K562 (cell line): ENCODE measurements at regions not wholly inside any gene's neighbourhood (a gene's known extent, or its start where the extent isn't known, plus 50 kb on each side); places are given as distances from the start of the nearest gene placed in this dataset.

ENCODE experiments used
- ATAC-seq: fragments of 200-7000 bp; cut with Tn5 transposase; 3 replicates; pipeline ENCODE4 v1.9.1; 2020; ENCODE audit warnings: moderate library complexity
- BruUV-seq: library from RNA; stranded (reverse); fragments of 400-500 nt; replicated peaks from 2 replicates; lab custom pipeline; 2021; lab: Mats Ljungman, UMichigan
- CTCF ChIA-PET: fragments of 300-600 bp; formaldehyde crosslinking; extraction: SDS; loops from one replicate; lab custom pipeline; 2021; ENCODE audit warnings: low intra/inter-chr PET ratio; lab: Yijun Ruan, JAX
- POLR2A ChIA-PET: fragments of 300-600, 350-650 bp; sonication (Branson Sonifier 250); formaldehyde crosslinking; extraction: SDS; loops from one replicate; lab custom pipeline; 2021; ENCODE audit warnings: antibody characterized with exemption, inconsistent platforms; lab: Yijun Ruan, JAX
- DNase-seq, 4 experiments: peaks; one replicate each; pipeline versions ENCODE4 v3.0.0 to v3.0.0-alpha.2; 2011 to 2018; ENCODE audit warnings: low spot score in 3 of 4, mixed read lengths in 3 of 4; ENCODE audit errors: extremely low read depth in 1 of 4
- FAIRE-seq: peaks from 2 replicates; lab custom pipeline; 2011; peaks lifted over from hg19 to GRCh38; lab: Jason Lieb, UNC
- H2AFZ ChIP-seq: 2 replicates; pipeline ENCODE4 v1.6.0; 2011; ENCODE audit warnings: low read depth, low read length, control low read depth, inconsistent platforms
- H3K27ac ChIP-seq: fragments of 200-600 bp; 3 replicates; pipeline ENCODE4 v1.8.0; 2011; ENCODE audit warnings: low read depth, mild to moderate bottlenecking, control low read depth, inconsistent platforms, low read length, moderate library complexity, mixed read lengths; ENCODE audit errors: extremely low read depth
- H3K27me3 ChIP-seq, 2 experiments: fragments of 300-600 bp in 1 of 2; 2 replicates in 1 of 2; 3 replicates in 1 of 2; pipeline versions ENCODE4 v1.6.0 to v1.8.0; 2011; ENCODE audit warnings: inconsistent platforms in 2 of 2, low read length in 2 of 2, mild to moderate bottlenecking in 1 of 2, mixed read lengths in 1 of 2, moderate library complexity in 1 of 2; ENCODE audit not compliant: control insufficient read depth in 2 of 2, insufficient read depth in 2 of 2
- H3K36me3 ChIP-seq: fragments of 300-600 bp; 3 replicates; pipeline ENCODE4 v1.8.0; 2011; ENCODE audit warnings: mild to moderate bottlenecking, low read length, inconsistent platforms; ENCODE audit not compliant: control insufficient read depth, insufficient read depth
- H3K4me1 ChIP-seq, 2 experiments: fragments of 200-600 bp in 1 of 2; replicated peaks in 1 of 2; 2 replicates in 1 of 2; 3 replicates in 1 of 2; pipeline versions ENCODE4 v1.5.1 to v1.8.0; 2011; ENCODE audit warnings: inconsistent platforms in 2 of 2, low read length in 2 of 2, mild to moderate bottlenecking in 1 of 2, mixed read lengths in 1 of 2, moderate library complexity in 1 of 2; ENCODE audit not compliant: control insufficient read depth in 2 of 2, insufficient read depth in 2 of 2
- H3K4me2 ChIP-seq: 2 replicates; pipeline ENCODE4 v1.6.1; 2011; ENCODE audit warnings: low read length, control low read depth, inconsistent platforms, mixed read lengths; ENCODE audit not compliant: insufficient read depth
- H3K4me3 ChIP-seq: fragments of 200-600 bp; sonication (generic), shearing (Covaris generic); 2 replicates; pipeline ENCODE4 v1.5.1; 2016; ENCODE audit warnings: control low read depth, inconsistent platforms
- H3K79me2 ChIP-seq: fragments of 200-600 bp; 3 replicates; pipeline ENCODE4 v1.8.0; 2011; ENCODE audit warnings: low read length, inconsistent platforms; ENCODE audit not compliant: control insufficient read depth, insufficient read depth
- H3K9ac ChIP-seq, 2 experiments: 2 replicates each; pipeline versions ENCODE4 v1.6.0 to v1.6.1; 2011; ENCODE audit warnings: low read depth in 2 of 2, low read length in 2 of 2, control low read depth in 1 of 2, inconsistent platforms in 1 of 2, mild to moderate bottlenecking in 1 of 2, mixed read lengths in 1 of 2; ENCODE audit not compliant: insufficient read depth in 1 of 2
- H3K9me1 ChIP-seq: one replicate; pipeline ENCODE4 v1.6.0; 2011; ENCODE audit warnings: inconsistent platforms, mild to moderate bottlenecking, low read length, moderate library complexity; ENCODE audit not compliant: control insufficient read depth, insufficient read depth
- H3K9me3 ChIP-seq: replicated peaks from 2 replicates; pipeline ENCODE4 v1.5.1; 2011; ENCODE audit warnings: low read depth, low read length, inconsistent platforms; ENCODE audit not compliant: control insufficient read depth, insufficient read depth
- H4K20me1 ChIP-seq: replicated peaks from 2 replicates; pipeline ENCODE4 v1.6.1; 2011; ENCODE audit warnings: low read length, inconsistent platforms, mixed read lengths; ENCODE audit not compliant: control insufficient read depth, insufficient read depth
- ATF2 ChIP-seq: sonication (generic); formaldehyde crosslinking; IDR thresholded peaks from 2 replicates; pipeline ENCODE4 v1.8.1; 2022; ENCODE audit warnings: missing genetic modification reagents
- CC2D1A ChIP-seq: fragments of 450-650 bp; IDR thresholded peaks from 2 replicates; pipeline ENCODE4 v1.6.1; 2017; ENCODE audit warnings: mild to moderate bottlenecking
- EP300 ChIP-seq: IDR thresholded peaks from 2 replicates; pipeline ENCODE4 v1.6.1; 2012; ENCODE audit warnings: low read length, improper control_type of control experiment
- HDAC8 ChIP-seq: fragments of 450-650 bp; IDR thresholded peaks from 2 replicates; pipeline ENCODE4 v1.6.1; 2016; ENCODE audit warnings: mild to moderate bottlenecking, missing genetic modification characterization, moderate library complexity, missing compliant biosample characterization
- HSF4 ChIP-seq: fragments of 250-450 bp; sonication (Bioruptor Pico); IDR thresholded peaks from 2 replicates; pipeline ENCODE4 v2.1.2; 2022; ENCODE audit warnings: mild to moderate bottlenecking, moderate library complexity, borderline replicate concordance
- MBD1 ChIP-seq: fragments of 250-450 bp; sonication (Bioruptor Pico); IDR thresholded peaks from 2 replicates; pipeline ENCODE4 v1.8.0; 2022; ENCODE audit warnings: inconsistent platforms
- NR2C2 ChIP-seq, 2 experiments: fragments of 200-800 bp in 1 of 2; sonication (Bioruptor generic) in 1 of 2; sonication (generic) in 1 of 2; formaldehyde crosslinking in 1 of 2; IDR thresholded peaks; 2 replicates each; pipeline versions ENCODE4 v1.6.1 to v1.8.0; 2016 to 2022; ENCODE audit warnings: mild to moderate bottlenecking in 1 of 2, missing compliant biosample characterization in 1 of 2, missing genetic modification characterization in 1 of 2, missing genetic modification reagents in 1 of 2
- POLR2A ChIP-seq: fragments of 450-650 bp; conservative IDR thresholded peaks from 2 replicates; pipeline ENCODE4 v1.6.1; 2016
- RUNX1 ChIP-seq: sonication (generic); IDR thresholded peaks from 2 replicates; pipeline ENCODE4 v1.6.1; 2016; ENCODE audit warnings: antibody characterized with exemption, low read depth
- TEAD2 ChIP-seq: fragments of 450-650 bp; IDR thresholded peaks from 2 replicates; pipeline ENCODE4 v1.6.1; 2016; ENCODE audit warnings: missing genetic modification characterization, control low read depth, missing compliant biosample characterization
- U2AF2 ChIP-seq: fragments of 200-400 bp; formaldehyde crosslinking; optimal IDR thresholded peaks from 2 replicates; pipeline ENCODE3; 2017; ENCODE audit warnings: low read depth, mild to moderate bottlenecking, low read length
- ZBTB12 ChIP-seq: fragments of 250-450 bp; sonication (Bioruptor Pico); IDR thresholded peaks from 2 replicates; pipeline ENCODE4 v1.4.0; 2020
- ZC3H4 ChIP-seq: sonication (generic); formaldehyde crosslinking; IDR thresholded peaks from 2 replicates; pipeline ENCODE4 v1.9.0; 2021; ENCODE audit warnings: missing genetic modification reagents, borderline replicate concordance
- ZFP30 ChIP-seq: fragments of 250-450 bp; sonication (Bioruptor Pico); IDR thresholded peaks from 2 replicates; pipeline ENCODE4 v1.8.0; 2022; ENCODE audit warnings: moderate library complexity, mild to moderate bottlenecking, inconsistent platforms, borderline replicate concordance
- ZKSCAN8 ChIP-seq: fragments of 200-800 bp; sonication (Bioruptor generic); IDR thresholded peaks from 2 replicates; pipeline ENCODE4 v1.6.1; 2016; ENCODE audit warnings: missing genetic modification characterization, missing compliant biosample characterization
- ZNF134 ChIP-seq: fragments of 250-450 bp; sonication (Bioruptor Pico); conservative IDR thresholded peaks from 2 replicates; pipeline ENCODE4 v1.4.0; 2020
- ZNF3 ChIP-seq: fragments of 250-450 bp; sonication (Bioruptor Pico); IDR thresholded peaks from 2 replicates; pipeline ENCODE4 v1.5.0; 2021; ENCODE audit warnings: mild to moderate bottlenecking, moderate library complexity
- ZNF740 ChIP-seq, 3 experiments: fragments of 200-800 bp in 1 of 3; sonication (Bioruptor generic) in 1 of 3; sonication (generic) in 1 of 3; formaldehyde crosslinking in 1 of 3; IDR thresholded peaks; 2 replicates each; pipeline versions ENCODE4 v1.6.1 to v1.8.0; 2016 to 2022; ENCODE audit warnings: mild to moderate bottlenecking in 2 of 3, missing compliant biosample characterization in 2 of 3, missing genetic modification characterization in 2 of 3, missing genetic modification reagents in 1 of 3
- ZNF766 ChIP-seq: fragments of 200-800 bp; sonication (Bioruptor generic); conservative IDR thresholded peaks from 2 replicates; pipeline ENCODE4 v1.6.1; 2016; ENCODE audit warnings: missing genetic modification characterization, missing compliant biosample characterization
- WGBS: fragments of 100-300 bp; shearing (Covaris generic); methylation state at CpG from one replicate; pipeline ENCODE4 v1.1.6; 2016; ENCODE audit warnings: low coverage, mixed read lengths; ENCODE audit not compliant: insufficient coverage; ENCODE audit errors: missing lambda C conversion rate; 5-methylcytosine and 5-hydroxymethylcytosine counted together
- in situ Hi-C: fragments of 300-500 bp; cut with MboI; formaldehyde crosslinking; loops from 4 replicates; pipeline ENCODE4 v1.15.0; 2018; ENCODE audit warnings: inconsistent platforms, mixed read lengths
- intact Hi-C: fragments of 100-400 bp; cut with micrococcal nuclease; formaldehyde crosslinking; loops from 2 replicates; pipeline ENCODE4 v1.14.2; 2022

GRCh38 chr5:52043137-52043536 lies 659.9 kb downstream of the ISL1 start:
- no TSS peak for BruUV-seq
- H3K27me3 ChIP-seq, result no peaks in the 10 kb centered on the region
- no peaks in the 10 kb centered on the region for H4K20me1 ChIP-seq
- CTCF ChIA-PET, result no interaction called here
- TF ChIP-seq POLR2A (no peak), ZNF134 (CRISPR knock-in tag) (no peak), ZKSCAN8 (no peak), MBD1 (CRISPR knock-in tag) (no peak), HSF4 (CRISPR knock-in tag) (no peak), ZFP30 (CRISPR knock-in tag) (no peak), EP300 (no peak), U2AF2 (no peak), HDAC8 (tag) (no peak), ZNF3 (CRISPR knock-in tag) (no peak), ZNF766 (CRISPR knock-in tag) (no peak), NR2C2 (CRISPR knock-in tag; IDR thresholded peaks at IDR 0.05) (no peak), NR2C2 (tag; IDR thresholded peaks at IDR 0.05) (no peak), ZC3H4 (CRISPR knock-in tag) (no peak), TEAD2 (tag) (no peak), ZNF740 (CRISPR knock-in tag; IDR thresholded peaks at IDR 0.05) (no peak), ZNF740 (tag; IDR thresholded peaks at IDR 0.05) (no peak), ZBTB12 (CRISPR knock-in tag) (no peak), CC2D1A (no peak), RUNX1 (no peak), ATF2 (CRISPR knock-in tag) (no peak)
- in situ Hi-C loops, result no loop called here
- ATAC-seq (no peak), DNase-seq (no peak), FAIRE-seq (no peak)
- H3K4me2 ChIP-seq, result no peak overlapping the region
- H3K4me1 ChIP-seq, result no peaks in the 10 kb centered on the region
- intact Hi-C loops, result no loop called here
- no peaks in the 10 kb centered on the region for H3K9me3 ChIP-seq
- H3K4me3 ChIP-seq, result no peak overlapping the region
- no peaks in the 10 kb centered on the region for H3K79me2 ChIP-seq
- H3K27ac ChIP-seq, result no peak overlapping the region
- H3K9ac ChIP-seq, result no peak overlapping the region
- 1% methylated on average over 4 of the region's 4 CpGs for WGBS
- H3K36me3 ChIP-seq, result no peaks in the 10 kb centered on the region
- POLR2A ChIA-PET, result no interaction called here
- H2AFZ ChIP-seq, result no peak overlapping the region
- no peaks in the 10 kb centered on the region for H3K9me1 ChIP-seq
